Left colon (tissue), 2 donors: ENCODE measurements at regions not wholly inside any gene's neighbourhood (a gene's known extent, or its start where the extent isn't known, plus 50 kb on each side); places are given as distances from the start of the nearest gene placed in this dataset.
"Not testable (repeated sequence)": the region's sequence is repeated elsewhere in the genome, so short reads cannot be mapped to it uniquely, and the experiment has no call there.

Source experiments
- ATAC-seq: fragments of 200-7000 bp; cut with Tn5 transposase; one replicate; pipeline ENCODE4 v1.9.1; 2020; ENCODE audit warnings: mild to moderate bottlenecking, moderate library complexity
- DNase-seq, 2 donors: peaks; one replicate each; pipeline ENCODE4 v3.0.0-alpha.2; 2020
- intact Hi-C, 2 donors: fragments of 100-400 bp; cut with DNase I in 1 of 2; cut with micrococcal nuclease in 1 of 2; formaldehyde crosslinking; loops; one replicate each; pipeline versions ENCODE4 v1.11.2 to v1.14.0; 2022; cut with DNase I, micrococcal nuclease
- donor health status: DM: no; HTN: no; CAD: no.
- donor health status: DM: yes; HTN: yes; CAD: no.

DNA sequence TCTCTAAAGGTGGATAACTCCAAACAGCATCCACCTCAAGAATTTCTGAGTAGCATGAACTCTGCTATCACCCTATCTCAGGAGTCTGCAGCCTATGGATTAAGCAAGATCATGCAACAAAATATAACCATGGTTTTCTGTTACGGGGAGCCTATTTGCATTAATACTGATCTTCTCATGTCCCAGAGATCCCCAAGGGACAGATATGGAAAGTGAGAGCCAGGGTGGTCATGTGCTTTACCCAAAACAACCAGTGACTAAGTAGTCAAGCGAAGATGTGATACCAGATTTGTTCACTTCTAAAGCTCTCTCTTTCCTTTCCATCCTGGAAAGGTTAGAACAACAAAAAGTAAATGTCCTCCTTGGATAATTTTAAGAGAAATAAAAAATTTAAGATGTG, 125.1 kb downstream of the PRRX1 start:
- ATAC-seq (no peak), DNase-seq (no peak)
- intact Hi-C loops = no loop called here

DNA sequence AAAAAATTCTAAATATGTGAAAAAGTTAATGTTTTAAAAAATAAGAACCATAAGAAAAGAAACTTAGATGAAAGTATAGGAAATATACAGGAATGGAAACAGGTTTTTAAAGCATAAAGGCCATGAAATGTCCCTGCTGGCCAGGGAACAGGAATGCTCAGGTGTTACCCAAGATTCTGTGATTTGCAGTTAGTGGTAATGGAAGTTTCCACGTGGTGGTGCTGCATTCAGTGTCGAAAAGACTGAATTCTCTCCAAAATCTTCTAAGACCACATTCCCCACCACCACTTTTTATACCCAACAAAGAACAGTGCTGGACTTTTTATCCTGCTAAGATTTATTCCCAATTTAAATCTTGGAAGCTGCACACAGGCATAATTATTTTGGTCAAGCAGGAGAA, 126.2 kb downstream of the PRRX1 start:
- ATAC-seq (no peak), DNase-seq (no peak)
- intact Hi-C loops = no loop called here

DNA sequence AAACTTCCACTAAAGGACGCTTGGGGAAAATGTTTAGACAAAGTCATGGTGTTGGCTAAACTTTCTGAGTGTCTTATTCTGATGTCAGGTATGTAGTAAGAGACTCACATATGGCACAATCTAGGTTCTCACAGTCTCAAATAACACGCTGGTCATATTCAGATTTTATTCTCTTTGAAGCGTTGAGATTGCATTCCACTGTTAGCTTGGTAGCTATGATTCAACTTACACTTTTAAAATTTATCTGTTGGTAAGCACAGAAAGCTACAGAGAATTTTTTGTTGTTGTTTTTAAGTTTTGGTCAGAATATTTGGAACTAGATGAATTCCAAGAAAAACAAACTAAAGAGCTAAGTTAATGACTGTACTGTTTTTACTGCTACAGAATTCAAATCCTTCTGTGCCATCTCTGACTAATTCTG, 126.7 kb downstream of the PRRX1 start:
- intact Hi-C loops = no loop called here
- DNase-seq = no peak
- no peak for ATAC-seq

DNA sequence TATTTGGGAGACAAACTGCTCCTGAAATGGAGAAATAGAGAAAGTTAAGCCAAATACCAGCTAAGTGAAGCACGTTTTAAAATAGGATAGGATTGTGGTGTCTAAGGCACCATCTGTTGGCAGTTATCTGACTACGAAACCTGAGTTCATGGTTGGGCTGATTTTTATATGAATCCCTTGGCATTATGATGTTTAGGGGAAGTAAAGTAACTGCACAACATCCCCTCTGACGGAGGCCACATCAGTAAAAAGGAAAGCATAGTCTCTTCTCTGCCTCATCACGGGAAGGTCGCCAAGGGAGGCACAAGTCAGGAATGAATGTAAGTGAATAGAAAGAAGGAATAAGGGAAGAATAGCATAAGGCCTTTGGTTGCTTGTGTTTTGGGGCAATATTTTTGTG, 128.0 kb downstream of the PRRX1 start:
- DNase-seq (no peak), ATAC-seq (no peak)
- intact Hi-C loops = no loop called here

DNA sequence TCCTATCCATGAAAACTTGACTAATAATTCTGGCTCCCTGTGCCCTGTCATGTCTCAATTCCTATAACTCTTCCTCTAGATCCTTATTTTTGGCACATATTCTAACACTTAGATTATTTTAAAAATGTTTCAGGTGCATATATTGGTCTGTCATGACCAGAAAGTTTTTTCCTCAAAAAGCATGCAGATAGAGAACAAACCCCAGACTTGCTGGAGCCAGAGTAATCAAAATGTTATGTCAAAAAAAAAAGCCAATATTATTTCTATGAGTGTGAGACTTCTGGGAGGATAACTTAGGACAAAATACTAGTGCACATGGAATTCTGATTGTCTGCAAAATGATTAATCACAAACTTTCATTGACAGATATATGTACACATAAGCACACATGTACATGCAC, 135.1 kb upstream of the MROH9 start:
- ATAC-seq = no peak
- intact Hi-C loops = no loop called here
- no peak for DNase-seq

DNA sequence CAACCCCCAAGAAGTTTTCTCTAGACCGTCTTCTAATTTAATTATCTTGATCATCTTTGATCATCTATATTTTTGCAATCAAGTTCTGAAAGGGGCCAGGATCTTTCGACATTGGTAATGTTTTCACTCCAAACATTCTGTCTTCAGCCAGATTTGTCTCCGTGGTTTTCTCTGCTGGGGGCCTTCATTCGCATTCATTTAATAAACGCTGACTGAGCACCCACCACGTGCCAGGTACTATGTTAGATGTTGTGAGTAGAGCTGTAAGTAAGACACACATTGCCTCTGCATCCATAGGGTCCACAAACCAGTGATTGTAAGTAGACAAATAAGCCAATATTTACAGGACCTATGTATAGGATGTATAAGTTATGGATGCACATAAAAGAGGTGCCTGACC, 134.5 kb upstream of the MROH9 start:
- intact Hi-C loops = no loop called here
- ATAC-seq (no peak), DNase-seq (no peak)

DNA sequence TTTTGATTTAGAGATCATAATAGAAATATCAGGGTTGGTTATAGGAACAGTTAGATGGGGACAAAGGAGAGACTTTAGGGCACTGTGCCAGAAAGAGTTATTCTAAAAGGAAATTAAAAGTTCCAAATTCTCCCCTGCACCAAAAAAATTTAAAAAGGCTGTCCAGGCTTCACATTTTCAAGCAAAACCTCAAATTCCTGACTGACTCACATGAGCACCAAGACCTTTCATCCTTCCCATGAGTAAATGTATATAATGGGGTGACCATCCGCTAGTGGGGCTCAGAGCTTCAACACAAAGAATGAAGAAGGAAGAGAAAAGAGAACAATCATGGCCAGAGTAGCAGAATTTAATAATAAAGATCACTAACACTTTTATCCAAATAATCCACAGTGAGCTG, 131.6 kb upstream of the MROH9 start:
- intact Hi-C loops = no loop called here
- ATAC-seq (no peak), DNase-seq (no peak)

DNA sequence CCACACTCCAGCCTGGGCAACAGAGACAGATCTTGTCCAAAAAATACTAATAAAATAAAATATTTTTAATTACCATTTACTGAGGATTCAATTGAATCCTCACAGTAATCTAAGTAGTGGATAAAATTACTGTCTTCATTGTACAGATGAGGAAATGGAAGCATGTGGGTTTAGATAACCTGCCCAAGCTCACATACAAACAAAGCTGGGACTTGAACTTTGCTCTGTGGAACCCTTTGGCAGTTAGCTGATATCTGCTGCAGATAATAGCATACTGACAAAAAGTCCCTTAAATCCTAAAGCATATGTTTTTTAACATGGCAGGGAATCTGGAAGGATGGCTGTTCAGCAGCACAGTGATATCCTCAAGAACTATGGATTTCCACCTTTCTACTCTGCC, 130.9 kb upstream of the MROH9 start:
- ATAC-seq (peak; percentile 53), DNase-seq (no peak)
- intact Hi-C loops = no loop called here

DNA sequence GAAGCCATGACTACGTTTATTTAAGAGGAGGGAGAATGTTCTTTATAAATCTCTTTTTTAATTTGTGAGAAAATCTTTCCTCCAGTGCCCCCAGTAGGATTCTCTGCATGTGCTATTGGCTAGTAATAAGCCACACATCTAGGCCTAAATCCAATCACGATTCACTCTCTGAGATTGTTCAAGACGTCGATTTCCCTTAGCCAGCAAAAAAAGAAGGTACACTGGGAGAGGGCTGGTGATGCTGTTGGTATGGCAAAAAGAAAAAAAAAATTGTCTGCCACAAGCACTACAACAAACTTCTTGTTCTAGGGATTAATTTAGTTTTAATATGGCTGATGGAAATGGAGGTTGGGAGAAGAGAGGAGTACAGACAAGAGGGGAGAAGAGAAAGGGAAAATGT, 130.5 kb upstream of the MROH9 start:
- DNase-seq (no peak), ATAC-seq (no peak)
- intact Hi-C loops = no loop called here

DNA sequence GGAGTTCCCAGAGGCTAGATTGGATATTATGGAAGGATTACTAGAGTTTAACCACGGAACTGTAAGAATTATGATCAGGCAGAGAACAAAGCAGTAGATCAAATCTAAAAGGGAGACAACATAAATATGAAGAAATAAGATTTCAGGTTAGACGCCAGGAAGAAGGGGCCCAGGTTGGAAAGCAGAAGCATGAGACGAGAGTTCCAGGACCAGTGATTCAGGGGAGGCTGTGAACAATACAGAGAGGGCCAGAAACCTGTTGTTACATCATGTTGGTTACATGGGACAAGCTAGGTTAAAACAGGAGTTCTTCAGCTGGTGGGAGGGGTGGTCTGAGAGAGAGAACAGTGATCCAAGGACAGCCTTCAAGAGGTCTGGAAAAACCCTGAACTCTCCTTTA, 128.4 kb upstream of the MROH9 start:
- intact Hi-C loops = no loop called here
- no peak for DNase-seq
- ATAC-seq = no peak

DNA sequence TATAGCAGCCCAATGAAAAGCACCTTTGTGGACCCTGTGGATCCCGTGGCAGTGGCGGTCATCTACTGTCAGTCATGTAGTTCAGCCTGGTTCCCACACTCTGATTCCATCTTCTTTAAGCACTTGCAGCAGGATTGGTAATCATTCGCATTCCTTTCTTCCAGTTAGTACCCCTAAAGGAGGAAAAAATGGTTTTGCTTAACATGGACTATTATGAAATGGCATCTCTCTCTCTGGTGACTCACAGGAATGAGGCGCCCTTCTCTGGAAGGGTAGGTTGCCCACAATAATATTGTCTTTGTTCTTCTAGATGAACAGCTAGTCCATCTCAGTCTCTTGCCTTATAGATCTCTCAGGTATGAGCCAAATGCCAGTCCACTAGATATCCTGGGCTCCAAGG, 127.9 kb upstream of the MROH9 start:
- ATAC-seq = no peak
- DNase-seq = no peak
- intact Hi-C loops = no loop called here

DNA sequence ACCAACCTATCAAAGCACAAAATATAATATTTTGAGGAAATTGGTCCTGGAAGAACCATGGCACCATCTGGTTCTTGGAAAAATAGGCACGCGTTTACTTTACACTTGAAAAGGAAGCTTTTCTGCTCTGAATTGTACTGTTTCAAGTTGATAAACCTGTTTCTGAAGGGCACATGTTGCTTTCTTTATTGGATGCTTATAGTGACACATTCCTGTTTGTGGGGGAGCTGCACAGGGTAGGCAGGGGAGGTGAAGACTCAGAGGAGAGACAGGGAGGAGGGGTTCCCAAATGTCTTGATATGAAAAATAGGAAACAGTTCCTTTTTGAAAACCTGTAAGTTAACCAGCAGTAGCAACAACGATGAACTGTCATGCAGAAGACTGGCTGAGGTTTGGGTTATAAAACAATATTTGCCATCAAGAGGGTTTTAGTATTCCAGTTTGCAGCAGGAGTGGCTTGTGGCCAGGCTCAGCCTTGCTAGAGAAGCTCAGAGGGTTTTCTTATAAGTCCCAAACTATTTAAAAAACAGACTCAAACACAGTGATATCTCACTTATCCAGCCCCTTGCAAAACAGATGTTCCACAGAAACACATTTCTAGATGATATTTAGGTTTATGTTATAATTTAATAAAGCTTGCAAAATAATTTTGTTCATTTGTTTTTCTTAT, 127.0 kb upstream of the MROH9 start:
- no peak for ATAC-seq
- intact Hi-C loops = no loop called here

DNA sequence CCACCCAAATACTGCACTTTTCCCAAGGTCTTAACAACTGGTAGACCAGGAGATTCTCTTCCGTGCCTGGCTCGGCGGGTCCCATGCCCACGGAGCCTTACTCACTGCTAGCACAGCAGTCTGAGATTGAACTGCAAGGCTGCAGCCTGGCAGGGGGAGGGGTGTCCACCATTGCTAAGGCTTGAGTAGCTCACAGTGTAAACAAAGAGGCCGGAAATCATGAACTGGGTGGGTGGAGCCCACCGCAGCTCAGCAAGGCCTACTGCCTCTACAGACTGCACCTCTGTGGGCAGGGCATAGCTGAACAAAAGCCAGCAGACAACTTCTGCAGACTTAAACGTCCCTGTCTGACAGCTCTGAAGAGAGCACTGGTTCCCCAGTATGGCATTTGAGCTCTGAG, 124.3 kb upstream of the MROH9 start:
- ATAC-seq, intact Hi-C loops, DNase-seq: not testable (repeated sequence)

More for the DNA sequence above, 127.0 kb upstream of the MROH9 start:
- DNase-seq = no peak

DNA sequence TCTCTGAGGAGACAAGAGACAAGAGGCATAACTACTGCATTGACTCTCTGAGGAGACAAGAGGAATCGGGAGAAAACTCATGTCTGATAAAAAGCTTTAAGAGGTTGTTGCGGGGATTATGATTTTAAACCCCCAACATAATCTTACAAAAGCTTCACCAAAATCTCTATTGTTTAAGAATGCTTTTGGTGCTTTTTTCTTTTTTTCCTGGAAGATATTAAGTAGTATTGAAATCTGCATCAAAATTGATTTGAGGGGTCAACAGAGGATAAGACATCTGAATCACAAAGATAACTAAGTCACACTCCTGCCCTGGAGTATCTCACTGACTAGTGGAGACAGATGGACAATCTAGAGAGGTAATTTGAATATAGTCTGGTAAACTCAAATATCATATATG, 115.6 kb upstream of the MROH9 start:
- intact Hi-C loops = no loop called here

DNA sequence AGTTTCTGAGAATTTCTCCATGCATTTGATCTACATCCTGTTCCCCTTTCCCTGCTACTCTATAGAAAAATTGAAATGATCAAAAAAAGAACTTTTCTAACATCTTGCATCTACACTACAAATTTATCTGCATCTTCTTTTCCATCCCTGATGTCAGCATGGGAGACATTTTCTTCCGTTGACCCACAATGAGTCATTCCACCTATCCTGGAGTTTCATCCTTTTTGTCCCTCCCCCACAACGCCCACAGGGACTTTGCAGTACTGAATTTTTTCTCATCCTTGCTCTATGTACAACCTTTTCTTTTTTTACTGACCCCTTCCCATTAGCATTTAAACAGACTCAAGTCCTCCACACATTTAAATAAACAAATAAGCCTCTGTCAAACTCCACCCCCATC, 112.2 kb upstream of the MROH9 start:
- ATAC-seq = no peak
- intact Hi-C loops = no loop called here
- DNase-seq = no peak

More for the DNA sequence above, 115.6 kb upstream of the MROH9 start:
- DNase-seq (no peak), ATAC-seq (no peak)

DNA sequence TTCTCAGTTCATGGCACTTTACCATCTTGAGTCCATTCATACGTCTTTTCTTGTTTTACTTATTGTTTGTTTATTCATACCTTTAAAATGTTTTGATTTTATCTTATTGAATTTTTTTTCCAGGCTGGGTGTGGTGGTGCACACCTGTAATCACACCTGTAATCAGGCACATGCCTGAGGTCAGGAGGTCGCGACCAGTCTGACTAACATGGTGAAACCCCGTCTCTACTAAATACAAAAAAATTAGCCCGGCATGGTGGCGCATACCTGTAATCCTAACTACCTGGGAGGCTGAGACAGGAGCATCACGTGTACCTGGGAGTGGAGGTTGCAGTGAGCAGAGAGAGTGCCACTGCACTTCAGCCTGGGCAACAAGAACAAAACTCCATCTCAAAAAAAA, 104.1 kb upstream of the MROH9 start:
- intact Hi-C loops = no loop called here
- DNase-seq (no peak), ATAC-seq (no peak)

DNA sequence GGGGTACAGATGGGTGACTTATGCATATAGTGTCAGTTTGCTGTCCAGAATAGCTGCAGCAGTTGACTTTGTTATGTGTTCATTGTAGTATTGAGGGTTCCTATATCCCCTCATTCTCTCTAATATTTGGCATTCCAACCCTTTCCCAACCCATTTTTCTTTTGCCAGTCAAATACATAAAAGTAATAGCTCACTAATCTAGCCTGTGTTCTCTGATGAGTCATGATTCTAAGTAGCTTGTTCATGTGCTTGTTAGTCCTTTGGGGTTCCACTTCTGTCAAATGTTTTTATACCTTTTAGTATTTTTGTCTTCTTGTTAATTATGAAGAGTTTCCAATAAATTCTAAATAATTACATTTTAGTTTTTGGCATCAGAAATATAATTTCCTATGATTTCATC, 99.2 kb upstream of the MROH9 start:
- DNase-seq (no peak), ATAC-seq (no peak)
- intact Hi-C loops = no loop called here

DNA sequence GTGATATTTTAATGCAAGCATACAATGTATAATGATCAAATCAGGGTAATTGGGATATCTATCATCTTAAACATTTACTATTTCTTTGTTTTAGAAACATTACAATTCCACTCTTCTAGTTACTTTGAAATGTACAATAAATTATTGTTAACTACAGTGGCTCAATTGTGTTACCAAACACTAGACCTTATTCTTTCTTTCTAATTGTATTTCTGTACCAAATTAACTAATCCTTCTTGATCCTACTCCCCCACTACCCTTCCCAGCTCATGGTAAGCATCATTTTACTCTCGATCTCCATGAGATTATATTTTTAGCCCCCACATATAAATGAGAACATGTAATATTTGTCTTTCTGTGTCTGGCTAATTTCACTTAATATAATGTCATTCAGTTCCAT, 95.0 kb upstream of the MROH9 start:
- ATAC-seq = no peak
- intact Hi-C loops = no loop called here

DNA sequence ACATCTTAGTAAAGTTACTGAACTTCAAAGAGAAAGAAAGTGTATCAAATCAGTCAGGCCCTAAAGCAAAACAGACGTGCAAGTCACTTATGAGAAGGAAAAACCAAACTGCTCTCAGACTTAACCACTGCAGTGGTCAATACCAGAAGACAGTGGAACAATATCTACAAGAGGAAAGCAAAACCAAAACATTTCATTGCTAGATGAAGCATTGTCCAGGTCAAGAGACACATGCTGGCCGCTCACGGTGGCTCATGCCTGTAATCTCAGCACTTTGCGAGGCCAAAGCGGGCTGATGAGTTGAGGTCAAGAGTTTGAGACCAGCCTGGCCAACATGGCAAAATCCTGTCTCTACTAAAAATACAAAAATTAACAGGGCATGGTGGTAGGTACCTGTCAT, 82.0 kb upstream of the MROH9 start:
- DNase-seq (no peak), ATAC-seq (no peak)
- intact Hi-C loops = no loop called here

More for the DNA sequence above, 95.0 kb upstream of the MROH9 start:
- no peak for DNase-seq

DNA sequence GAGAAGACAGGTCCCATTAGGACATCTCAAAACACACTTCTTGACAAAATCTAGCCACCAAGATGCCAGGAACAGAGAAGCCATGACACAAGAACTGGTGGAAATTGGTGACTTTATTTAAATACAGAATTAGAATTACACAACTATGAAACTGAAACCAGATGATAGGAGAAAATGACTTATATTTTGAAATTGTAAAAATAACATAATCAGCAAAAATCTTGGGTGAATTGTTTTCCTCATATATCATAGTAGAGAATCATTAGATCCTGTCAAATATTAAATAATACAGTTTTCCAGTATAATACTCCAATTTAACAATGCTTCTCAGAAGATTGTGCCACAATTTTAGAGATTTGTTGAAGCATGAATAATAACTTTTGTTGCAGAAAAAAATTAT, 81.5 kb upstream of the MROH9 start:
- intact Hi-C loops = no loop called here
- DNase-seq (no peak), ATAC-seq (no peak)

DNA sequence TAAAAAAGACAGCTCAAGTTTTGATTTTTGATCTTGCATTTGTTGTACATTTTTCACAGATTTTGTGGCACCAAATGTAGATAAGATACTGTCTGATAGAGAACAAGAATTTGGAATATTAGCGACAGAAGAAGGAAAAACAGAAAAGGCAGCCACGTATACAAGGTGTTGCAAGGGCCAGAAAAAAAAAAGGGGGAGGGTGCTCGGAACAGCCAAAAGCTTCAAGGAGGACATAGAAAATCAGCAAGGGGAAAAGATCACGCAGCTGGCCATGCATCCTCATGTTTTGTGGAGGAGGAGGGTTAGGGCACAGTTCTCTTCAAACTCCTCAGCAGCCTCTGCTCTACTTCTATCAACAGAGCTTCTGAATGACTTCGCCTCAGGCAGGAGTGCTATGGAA, 80.7 kb upstream of the MROH9 start:
- ATAC-seq (no peak), DNase-seq (no peak)
- intact Hi-C loops = no loop called here

DNA sequence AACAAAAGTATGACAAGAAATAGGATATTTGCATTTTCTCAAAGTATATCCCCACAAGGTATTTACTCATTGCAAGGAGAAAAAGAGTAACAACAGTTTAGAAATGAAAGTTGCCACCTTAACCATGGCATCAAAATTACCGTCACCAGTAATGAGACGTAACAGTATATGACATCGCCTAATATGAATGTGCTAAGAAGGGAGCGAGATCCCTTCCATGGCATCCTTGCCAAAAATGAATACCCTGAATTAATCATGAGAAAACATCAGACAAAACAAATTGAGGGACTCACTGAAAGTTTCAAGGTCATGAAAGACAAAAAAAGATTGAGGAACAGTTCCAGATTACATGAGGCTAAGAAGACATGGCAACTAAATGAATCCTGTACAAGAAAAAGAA, 78.9 kb upstream of the MROH9 start:
- intact Hi-C loops = no loop called here
- ATAC-seq = no peak

More for the DNA sequence above, 78.9 kb upstream of the MROH9 start:
- DNase-seq = no peak
